C4-2B (cell line): ENCODE measurements at regions not wholly inside any gene's neighbourhood (a gene's known extent, or its start where the extent isn't known, plus 50 kb on each side); places are given as distances from the start of the nearest gene placed in this dataset.

Experiments used
- ZFX ChIP-seq: fragments of 450-650 bp; IDR thresholded peaks from 2 replicates; pipeline ENCODE4 v1.6.1; 2017
- TF ChIP-seq, protein P1 (sequence below): fragments of 450-650 bp; conservative IDR thresholded peaks from 2 replicates; pipeline ENCODE4 v1.5.1; 2017; ENCODE audit warnings: mild to moderate bottlenecking

- TF ChIP-seq, protein P1, sequence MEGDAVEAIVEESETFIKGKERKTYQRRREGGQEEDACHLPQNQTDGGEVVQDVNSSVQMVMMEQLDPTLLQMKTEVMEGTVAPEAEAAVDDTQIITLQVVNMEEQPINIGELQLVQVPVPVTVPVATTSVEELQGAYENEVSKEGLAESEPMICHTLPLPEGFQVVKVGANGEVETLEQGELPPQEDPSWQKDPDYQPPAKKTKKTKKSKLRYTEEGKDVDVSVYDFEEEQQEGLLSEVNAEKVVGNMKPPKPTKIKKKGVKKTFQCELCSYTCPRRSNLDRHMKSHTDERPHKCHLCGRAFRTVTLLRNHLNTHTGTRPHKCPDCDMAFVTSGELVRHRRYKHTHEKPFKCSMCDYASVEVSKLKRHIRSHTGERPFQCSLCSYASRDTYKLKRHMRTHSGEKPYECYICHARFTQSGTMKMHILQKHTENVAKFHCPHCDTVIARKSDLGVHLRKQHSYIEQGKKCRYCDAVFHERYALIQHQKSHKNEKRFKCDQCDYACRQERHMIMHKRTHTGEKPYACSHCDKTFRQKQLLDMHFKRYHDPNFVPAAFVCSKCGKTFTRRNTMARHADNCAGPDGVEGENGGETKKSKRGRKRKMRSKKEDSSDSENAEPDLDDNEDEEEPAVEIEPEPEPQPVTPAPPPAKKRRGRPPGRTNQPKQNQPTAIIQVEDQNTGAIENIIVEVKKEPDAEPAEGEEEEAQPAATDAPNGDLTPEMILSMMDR: no peak
- TF ChIP-seq ZFX: no peak
Measured at GRCh38 chr6:97653076-97653475, 370.1 kb upstream of the MMS22L start.
